ENCODE measurements at regions not wholly inside any gene's neighbourhood (a gene's known extent, or its start where the extent isn't known, plus 50 kb on each side); places are given as distances from the start of the nearest gene placed in this dataset.

DNA sequence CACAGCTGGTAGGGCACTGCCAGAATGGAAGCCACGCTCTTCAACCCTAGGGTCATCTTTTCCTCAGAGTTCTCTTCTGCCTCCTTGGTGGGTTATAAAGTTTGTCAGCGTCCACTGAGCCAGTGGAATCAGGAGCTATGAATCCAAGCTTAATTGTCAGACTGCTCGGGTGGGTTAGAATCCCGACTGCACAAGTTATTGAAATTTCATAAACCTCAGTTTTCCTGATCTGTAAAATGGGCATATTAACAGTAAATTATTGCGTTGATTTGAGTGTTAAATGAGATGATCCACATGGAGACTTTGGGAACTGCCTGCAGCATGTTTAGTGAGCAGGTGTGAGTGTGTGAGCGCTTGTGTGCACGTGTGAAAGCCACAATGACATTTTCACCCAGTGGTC is 400.5 kb upstream of the CDH11 start:
- TF ChIP-seq, protein P1, sequence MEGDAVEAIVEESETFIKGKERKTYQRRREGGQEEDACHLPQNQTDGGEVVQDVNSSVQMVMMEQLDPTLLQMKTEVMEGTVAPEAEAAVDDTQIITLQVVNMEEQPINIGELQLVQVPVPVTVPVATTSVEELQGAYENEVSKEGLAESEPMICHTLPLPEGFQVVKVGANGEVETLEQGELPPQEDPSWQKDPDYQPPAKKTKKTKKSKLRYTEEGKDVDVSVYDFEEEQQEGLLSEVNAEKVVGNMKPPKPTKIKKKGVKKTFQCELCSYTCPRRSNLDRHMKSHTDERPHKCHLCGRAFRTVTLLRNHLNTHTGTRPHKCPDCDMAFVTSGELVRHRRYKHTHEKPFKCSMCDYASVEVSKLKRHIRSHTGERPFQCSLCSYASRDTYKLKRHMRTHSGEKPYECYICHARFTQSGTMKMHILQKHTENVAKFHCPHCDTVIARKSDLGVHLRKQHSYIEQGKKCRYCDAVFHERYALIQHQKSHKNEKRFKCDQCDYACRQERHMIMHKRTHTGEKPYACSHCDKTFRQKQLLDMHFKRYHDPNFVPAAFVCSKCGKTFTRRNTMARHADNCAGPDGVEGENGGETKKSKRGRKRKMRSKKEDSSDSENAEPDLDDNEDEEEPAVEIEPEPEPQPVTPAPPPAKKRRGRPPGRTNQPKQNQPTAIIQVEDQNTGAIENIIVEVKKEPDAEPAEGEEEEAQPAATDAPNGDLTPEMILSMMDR (IDR thresholded peaks at IDR 0.05) = no peak
- no peak for TF ChIP-seq POLR2A (IDR thresholded peaks at IDR 0.05)
